NCI-H345 treated with DMSO at 0.1 percent for 48 hours (cell line): ENCODE measurements at regions not wholly inside any gene's neighbourhood (a gene's known extent, or its start where the extent isn't known, plus 50 kb on each side); places are given as distances from the start of the nearest gene placed in this dataset.
"Not testable (repeated sequence)": the region's sequence is repeated elsewhere in the genome, so short reads cannot be mapped to it uniquely, and the experiment has no call there.

Experiments used
- DNase-seq: peaks from one replicate; lab custom pipeline; 2025; ENCODE audit not compliant: unreplicated experiment; lab: John Stamatoyannopoulos, UW

DNA sequence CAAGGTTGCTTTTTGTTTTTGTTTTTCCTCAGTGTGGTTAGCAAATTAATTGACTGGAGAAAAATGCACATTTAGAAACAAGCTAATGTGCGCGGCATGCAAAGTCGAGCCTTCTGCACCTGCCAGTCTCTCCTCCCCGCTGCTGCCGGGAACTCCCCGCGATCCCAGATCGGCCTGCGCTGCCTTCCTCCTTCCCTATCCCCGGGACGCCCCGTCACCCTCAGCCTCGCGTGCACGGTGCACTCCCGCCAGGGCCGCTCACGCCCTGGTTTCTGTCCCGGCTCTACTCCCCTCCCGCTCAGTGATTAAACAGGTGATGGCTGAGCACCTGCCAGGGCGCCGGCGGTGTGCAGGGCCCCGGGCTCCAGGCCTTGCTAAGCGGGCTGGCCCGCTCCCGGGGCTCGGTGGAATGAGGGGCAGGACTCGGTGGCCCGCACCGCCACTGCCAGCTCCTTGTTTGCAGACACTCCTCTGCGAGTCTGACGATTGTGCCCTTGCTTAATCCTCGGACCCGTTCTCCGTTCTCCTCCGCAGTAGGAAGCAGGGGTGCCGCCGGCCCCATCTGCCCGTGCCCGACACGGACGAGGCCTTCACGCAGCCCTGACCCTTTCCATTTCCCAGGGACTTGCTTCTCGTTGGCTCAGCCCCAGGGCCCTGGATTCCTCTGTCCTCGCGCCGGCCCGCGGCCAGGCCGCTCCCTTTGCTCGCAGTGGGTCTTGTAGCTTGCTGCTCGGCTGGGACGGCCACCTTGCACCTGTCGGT is 143.4 kb downstream of the TRIML1 start:
- no peak for DNase-seq

DNA sequence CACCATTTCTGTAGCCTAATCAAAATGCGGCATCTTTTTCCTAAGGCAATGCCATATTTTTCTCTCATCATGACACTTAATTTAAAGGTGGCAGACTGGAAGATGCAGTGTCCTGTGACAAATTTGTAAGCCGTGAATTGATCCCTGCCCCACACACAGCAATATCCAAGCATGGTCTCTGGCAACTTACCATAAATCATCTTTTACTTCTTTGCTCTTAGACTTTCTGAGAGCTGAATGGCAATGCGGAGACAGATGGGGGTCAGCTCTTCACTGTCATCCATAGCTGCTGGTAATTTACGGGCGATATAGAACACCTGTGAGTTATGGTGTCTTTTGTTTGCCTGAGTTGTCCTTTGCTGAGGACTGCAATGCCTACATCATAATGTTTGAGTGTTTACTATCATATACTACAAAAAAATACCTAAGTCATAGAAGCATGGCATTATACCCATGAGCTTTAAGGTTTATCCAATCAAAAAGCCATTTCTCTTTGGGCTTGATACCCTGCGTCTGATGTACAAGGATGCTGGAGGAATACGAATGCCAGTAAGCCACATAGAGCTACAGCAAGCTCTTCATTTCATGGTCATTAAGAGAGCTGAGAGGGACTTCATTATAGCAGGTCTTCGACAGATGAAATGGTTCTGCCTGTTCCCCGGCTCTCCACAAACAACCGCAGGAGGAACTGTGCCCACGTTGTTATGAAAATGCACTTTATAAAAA is 148.1 kb downstream of the TRIML1 start:
- no peak for DNase-seq

DNA sequence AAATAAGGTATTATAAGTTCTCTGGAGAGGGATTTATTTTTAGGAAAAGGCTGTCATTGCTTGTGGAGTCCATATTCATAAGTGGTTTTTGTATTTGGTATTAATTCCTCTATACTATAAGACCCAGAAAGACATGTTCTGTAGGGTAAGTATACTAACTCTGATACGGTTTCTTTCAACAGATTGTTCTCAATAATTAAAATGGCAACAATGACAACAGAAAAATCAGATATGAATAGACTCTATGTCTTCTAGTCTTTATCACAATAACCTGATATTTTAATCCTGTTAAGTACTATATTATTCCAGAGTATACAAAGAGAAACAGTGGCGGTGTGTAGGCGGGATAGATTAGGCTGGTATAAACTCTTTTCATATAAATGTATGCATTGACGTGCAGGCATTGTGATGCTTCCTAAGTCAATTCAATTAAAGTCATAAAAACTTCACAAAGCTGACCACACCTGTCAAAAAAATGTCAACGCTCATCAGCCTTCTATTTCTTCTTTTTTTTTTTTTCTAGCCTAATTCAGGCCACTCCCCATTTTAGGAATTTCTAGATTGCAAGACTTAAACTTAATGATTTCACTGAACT is 150.4 kb downstream of the TRIML1 start:
- no peak for DNase-seq

DNA sequence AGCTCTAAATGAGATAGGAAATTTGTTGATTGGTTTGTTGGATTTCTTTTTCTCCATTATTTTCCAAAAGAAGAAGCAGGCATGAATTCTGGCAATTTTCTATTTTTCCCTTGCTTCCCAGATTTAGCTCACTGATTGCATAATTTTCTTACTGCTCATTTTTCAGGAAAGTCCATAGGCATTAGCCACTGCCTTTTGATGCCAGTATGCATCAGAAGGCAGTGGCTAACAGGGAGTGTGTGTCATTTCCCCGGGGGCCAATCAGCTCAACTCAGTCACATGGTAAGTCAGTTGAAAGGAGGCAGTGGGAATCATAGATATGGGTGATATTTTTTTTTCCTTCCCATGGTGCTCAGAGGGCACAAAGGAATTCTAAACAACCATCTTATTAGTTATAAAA is 156.7 kb downstream of the TRIML1 start:
- no peak for DNase-seq

DNA sequence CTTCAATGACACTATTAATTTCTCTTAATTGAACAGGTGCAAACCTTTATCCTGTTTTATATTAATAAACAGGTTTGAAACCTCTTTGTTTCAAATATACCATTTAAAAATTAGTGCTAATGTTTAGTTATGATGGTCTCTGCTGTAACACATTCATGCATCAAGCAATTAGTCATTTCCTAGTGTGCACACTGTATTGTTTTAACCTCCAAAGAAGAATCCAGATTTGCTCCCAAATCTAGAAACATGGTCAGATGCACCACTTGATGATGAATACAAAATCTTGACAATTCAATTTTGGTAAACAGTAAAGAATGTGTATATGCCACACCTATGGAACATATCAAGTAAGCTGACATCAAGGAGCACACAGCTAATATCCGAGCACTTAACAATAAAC is 157.1 kb downstream of the TRIML1 start:
- no peak for DNase-seq

DNA sequence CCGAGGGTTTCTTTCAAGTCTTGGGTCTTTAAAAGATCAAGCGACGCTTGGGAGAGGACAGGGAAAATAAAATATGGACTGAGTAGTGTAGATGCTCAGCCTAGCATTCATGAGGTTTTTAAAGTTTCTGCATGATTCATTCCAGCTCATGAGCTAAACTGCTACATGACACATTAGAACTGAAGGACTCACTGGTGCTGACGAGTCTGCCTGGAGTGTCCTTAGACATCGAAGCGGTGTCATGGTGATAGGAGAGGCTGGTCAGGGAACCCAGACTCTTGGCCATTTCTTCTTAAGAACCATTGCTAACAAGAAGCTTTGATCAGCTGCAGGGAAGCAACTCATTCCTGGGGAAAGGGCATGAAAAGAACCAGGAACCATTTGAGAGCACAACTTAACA is 158.6 kb downstream of the TRIML1 start:
- no peak for DNase-seq

GRCh38 chr4:188299161-188299560 is 159.9 kb downstream of the TRIML1 start:
- DNase-seq: no peak

DNA sequence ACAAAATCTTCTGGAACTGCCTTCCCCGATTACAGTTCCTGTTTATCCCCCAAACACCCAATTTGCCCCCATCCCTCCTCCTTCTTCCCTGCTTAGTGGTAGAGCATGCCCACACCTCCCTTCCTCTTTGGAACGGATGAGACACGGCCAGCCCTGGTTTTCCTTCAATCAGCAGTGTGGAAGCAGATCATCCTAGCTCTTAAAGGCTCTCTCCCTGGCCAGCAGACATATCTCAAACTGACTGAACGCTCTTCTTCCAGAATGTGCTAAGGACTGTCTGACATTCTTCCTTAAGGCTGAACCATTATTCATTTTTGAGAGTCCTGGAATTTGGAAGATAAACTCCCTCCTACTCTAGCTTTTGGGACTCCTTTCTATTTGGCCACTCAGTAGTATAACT is 161.1 kb downstream of the TRIML1 start:
- no peak for DNase-seq

DNA sequence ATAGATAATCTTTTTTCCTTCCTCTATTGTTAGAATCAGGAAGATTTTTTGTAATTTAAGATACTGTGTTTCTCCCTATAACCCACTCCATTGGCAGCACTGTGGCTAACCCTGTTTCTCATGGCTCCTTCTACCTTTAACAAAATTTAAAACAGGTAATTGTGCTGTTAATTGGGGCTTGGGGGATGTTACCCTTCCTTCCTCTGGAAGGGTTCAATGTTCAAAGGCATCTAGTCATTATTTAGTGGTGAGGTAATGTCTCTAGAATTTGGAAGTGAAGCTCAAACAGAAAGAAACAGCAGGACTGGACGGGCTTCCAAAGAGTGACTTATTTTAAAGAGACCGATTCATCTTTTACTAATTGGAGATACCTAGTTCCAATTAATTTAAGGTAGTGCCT is 166.4 kb downstream of the TRIML1 start:
- no peak for DNase-seq

DNA sequence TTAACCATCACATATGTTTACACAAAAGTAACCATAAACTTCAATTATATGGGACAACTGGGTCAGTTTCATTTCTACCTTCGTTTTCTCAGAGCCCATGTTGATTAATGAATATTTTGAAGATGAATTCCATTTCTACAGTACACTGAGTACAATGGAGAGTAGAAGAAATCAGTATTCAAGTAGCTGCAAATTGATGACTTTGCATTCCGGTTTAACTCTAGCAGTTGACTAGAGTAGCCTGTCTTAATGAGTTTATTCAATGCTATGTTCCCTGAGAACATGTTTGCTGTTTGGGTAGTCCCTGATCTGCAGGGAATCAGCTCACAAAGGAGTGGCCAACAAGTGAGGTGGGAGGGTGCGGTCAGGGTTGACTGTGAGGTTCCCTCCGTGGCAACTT is 168.3 kb downstream of the TRIML1 start:
- DNase-seq: no peak

DNA sequence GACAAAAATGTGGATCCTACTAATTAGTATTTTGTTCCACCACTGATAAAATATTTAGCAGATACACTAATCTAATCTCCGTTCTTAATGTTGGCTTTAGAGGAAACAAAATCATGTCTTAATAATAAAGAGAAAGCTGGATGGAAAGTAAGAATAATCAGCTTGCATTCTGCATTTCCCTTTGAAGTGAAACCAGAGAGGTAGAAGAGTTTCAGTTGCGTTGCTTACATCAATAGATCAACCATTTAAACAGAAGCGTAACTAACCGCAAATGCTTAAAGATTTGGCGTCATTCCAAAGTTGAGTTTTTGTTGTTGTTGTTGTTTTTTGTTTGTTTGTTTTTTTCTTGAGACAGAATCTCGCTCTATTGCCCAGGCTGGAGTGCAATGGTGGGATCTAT is 168.9 kb downstream of the TRIML1 start:
- DNase-seq: no peak

GRCh38 chr4:188316391-188316790 is 177.2 kb downstream of the TRIML1 start:
- DNase-seq: no peak

GRCh38 chr4:188328966-188329365 is 189.7 kb downstream of the TRIML1 start:
- no peak for DNase-seq

DNA sequence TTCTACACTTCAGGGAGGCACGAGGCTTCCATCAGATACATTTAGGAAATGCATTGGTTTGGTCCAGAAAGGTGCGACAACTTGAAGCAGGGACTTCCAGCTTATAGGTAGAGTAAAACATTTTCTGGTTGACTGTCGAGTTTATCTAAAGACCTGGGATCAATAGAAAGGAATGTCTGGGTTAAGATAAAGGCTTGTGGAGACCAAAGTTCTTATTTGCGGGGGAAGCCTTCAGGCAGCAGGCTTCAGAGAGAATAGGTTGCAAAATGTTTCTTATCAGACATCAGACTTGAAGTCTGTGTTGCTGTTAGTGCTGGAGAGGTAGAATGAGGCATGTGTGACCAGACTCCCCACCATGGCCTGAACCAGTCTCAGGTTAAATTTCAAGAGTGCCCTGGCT is 190.3 kb downstream of the TRIML1 start:
- DNase-seq: no peak

DNA sequence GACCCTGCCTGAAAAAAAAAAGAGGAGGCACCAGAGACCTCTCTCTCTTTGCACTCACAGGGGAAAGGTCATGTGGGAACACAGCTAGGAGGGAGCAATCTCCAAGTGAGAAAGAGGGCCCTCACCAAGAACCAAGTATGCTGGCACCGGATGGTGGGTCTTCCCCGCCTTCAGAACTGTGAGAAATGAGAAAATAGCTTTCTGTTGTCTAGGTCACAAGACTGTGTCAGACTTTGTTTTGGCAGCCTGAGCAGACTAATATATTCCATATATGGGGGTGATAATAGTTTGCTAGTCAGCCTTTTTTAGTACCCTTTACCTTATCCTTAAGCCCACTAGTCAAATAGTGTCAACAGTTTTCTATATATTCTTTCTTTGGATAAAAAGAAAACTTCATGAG is 193.0 kb downstream of the TRIML1 start:
- no peak for DNase-seq

- DNase-seq: no peak
Measured at GRCh38 chr4:188336891-188337290, 197.7 kb downstream of the TRIML1 start.

DNA sequence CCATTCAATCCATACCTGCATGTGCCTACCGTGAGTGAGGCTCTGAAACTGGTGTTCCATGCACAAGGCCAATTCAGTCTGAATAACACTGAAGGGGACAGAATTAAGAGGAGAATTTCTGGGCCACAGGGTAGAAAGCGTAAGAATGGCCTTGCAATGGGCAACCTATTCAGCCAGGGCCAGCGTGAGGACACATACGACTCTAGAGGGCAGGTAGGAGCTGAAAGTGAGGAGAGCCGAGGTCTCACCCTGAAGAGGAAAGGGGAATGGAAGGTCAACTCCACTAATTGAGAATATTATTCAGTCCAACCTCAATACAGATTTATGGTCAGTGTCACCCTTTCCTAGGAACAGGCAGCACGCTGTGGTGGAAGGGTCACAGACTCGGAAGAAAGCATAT is 202.2 kb downstream of the TRIML1 start:
- no peak for DNase-seq

DNA sequence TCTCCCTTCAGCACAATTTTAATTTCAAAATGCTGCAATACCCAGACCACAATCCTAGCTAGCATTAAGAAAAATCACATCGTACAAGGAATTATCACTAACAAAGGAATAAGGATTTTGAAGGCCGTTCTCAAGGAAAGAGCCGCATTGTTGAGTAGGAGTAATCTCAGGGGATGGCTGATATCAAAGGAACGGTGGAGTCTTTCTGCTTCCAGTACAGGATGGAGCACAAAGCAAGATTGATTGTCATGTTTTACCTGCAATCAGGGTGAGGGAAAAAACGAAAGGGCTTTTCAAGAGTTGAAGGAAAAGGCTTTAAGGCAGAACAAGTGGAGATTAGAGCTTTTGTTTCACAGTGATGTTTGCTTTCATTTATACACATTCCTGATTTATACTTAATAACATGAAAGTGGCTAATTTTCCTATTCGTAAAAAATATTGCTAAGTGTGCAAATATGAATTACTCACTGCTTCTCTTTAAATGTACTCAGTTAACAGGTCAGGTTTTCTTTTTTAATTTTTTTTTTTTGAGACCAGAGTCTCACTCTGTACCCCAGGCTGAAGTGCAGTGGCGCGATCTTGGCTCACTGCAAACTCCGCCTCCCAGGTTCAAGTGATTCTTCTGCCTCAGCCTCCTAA is 207.0 kb downstream of the TRIML1 start:
- no peak for DNase-seq

GRCh38 chr4:188347339-188347738 is 208.1 kb downstream of the TRIML1 start:
- no peak for DNase-seq

DNA sequence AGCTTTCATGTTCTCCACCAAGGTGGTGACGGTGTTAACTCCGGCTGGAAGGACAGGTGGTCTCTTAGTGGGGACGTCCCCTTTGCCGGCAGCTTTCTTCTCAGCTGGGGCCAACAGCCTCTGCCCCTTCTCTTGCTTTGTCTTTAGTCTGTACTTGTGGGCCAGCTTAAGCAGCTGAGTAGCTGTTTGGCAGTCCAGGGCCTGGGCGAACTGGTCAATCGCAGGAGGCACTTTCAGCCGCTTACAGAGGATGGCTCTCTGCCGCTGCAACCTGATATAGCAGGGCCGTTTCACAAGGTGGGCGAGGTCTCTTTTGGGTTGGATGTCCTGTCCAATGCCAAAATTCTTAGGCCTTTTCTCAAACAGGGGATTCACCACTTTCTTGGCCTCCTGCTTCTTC is 210.3 kb downstream of the TRIML1 start:
- DNase-seq: not testable (repeated sequence)

DNA sequence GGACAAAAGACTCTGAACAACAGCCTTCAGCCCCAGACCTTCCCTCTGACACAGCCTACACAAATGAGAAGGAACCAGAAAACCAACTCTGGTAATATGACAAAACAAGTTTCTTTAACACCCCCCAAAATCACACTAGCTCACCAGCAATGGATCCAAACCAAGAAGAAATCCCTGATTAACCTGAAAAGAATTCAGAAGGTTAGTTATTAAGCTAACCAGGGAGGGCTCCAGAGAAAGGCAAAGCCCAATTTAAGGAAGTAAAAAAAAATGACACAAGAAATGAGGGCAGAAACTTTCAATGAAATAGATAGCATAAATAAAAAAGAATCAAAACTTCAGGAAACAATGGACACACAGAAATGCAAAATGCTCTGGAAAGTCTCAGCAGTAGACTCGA is 224.0 kb downstream of the TRIML1 start:
- no peak for DNase-seq

- DNase-seq: no peak
Measured at GRCh38 chr4:188370777-188371176, 231.5 kb downstream of the TRIML1 start.
